DMS53 treated with DMSO at 0.1 percent for 48 hours (cell line): ENCODE measurements at regions not wholly inside any gene's neighbourhood (a gene's known extent, or its start where the extent isn't known, plus 50 kb on each side); places are given as distances from the start of the nearest gene placed in this dataset.

ENCODE experiments used
- DNase-seq: peaks from one replicate; lab custom pipeline; 2025; ENCODE audit not compliant: unreplicated experiment; lab: John Stamatoyannopoulos, UW

DNA sequence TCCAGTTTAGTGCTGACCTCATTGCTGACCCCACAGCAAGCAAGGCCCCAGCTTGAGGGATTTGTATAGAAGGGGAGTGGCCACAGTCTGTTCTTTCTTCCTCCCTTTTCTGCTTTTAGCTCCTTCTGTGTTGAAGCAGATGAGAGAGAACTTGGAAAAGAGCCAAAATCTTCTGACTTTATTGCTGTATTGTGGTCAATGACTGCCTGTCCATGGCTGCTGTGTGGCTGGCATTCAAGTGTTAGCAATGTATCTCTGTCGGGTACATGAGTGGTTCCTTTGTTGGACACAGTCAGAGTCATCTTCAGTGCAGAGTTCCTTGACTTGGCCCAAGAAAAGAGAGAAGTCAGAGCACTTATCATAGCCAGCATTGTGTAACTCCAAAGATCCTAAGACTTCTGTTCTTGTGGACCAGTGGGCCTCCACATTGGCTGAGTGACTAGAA is 154.1 kb downstream of the LRRC70 start:
- DNase-seq, result no peak

DNA sequence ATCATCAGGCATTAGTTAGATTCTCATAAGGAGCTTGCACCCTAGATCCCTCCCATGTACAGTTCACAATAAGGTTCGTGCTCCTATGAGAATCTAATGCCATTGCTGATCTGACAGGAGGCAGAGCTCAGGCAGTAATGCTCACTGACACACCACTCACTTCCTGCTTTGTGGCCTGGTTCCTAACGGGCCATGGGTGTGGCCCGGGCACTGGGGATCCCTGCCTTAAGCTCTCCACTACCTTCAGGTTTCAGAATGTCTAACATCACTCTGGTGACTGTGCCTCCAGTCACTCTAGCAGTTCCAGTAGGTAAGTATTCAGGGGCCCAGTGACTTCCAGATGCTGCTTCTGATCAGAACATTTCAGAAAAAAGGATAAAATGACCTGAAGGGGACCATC is 152.4 kb downstream of the LRRC70 start:
- DNase-seq, result no peak

DNA sequence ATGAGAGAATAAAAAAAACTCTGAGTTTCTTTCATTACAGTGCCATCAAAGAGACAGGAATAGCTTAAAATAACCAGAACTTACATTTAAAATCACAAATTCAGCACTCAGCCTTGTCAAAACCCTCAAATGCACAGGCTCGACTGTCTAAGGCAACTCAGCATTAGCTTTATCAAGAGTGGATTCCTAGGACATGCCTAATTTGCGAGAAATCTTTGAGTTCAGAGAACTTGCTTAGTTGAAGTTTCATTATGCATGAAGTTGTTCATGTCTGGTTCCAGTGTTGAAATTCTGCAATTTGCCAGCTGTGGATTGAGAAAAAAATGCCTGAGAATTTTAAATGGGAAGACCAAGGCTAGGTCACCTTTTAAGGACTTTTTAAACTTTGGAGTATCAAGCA is 151.1 kb downstream of the LRRC70 start:
- DNase-seq, result no peak

DNA sequence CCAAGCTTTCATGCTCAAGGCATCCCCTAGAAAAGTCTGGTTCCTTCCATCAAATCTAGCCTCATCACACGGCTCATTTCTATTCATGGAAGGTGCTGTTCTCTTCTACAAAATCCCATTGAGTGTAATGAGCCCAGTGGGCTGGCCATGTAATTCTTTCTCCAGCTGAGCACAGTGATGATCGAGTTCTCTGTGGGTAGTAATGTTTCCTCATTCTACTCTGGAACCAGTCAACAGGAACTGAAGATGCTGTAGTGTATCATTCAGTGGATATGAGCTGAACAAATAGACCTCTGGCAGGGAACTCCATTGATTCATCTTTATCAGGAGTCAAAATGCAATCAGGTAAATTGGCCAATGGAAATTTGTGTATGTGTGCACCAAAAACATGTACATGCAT is 149.2 kb downstream of the LRRC70 start:
- no peak for DNase-seq

DNA sequence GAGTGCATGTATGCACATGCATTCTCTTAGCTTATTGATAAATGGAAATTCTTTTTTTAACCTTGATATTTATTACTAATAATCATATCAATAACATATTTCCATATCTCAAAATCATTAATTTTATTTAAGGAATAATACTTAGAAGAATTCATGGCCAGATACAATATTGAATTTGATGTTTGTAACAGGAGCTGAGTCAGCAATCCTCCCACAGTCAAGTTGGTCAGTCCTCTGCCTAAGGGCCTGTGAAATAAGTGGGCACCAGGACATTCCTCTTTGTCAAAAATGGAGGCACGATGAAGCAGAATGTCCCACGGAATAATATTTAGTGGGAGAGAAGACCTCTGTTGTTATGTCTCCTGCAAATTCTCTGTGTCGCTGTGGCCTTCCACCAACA is 148.6 kb downstream of the LRRC70 start:
- no peak for DNase-seq

DNA sequence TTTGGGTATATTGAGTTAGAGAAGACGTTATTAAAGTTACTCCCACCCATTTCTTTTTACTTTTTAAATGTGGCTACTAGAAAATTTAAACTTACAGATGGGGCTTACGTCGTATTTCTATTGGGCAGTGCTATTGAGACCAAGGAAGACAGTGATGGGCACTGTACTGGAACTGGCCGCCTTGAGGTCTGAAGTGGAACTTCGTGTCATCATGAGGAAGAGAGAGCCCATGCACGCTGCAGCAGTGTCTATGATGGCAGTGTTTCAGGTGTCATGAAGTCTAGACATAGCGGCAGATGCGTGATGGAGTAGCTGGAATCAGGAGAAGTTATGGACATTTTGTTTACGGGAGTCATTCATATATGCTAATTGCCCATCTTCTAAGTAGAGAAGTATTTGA is 143.7 kb downstream of the LRRC70 start:
- DNase-seq, result no peak

DNA sequence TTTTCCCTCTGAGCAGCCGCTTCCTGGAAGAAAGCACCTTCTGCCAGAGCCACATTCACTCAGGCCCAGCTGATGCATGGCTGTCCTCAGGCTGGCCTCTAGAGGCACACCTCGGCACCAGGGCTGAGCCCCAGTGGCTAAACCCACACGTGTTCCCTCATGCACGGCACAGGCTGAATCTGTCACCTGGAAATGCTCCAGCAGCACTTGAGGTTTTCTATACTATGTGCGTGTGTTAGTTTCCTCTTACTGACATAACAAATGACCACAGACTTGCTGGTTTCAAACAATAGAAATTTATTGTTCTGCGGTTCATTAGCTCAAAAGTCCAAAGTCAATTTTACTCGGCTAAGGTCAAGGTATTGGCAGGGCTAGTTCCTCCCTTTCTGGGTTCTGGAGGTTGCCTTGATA is 141.4 kb downstream of the LRRC70 start:
- peak; percentile 44 for DNase-seq

DNA sequence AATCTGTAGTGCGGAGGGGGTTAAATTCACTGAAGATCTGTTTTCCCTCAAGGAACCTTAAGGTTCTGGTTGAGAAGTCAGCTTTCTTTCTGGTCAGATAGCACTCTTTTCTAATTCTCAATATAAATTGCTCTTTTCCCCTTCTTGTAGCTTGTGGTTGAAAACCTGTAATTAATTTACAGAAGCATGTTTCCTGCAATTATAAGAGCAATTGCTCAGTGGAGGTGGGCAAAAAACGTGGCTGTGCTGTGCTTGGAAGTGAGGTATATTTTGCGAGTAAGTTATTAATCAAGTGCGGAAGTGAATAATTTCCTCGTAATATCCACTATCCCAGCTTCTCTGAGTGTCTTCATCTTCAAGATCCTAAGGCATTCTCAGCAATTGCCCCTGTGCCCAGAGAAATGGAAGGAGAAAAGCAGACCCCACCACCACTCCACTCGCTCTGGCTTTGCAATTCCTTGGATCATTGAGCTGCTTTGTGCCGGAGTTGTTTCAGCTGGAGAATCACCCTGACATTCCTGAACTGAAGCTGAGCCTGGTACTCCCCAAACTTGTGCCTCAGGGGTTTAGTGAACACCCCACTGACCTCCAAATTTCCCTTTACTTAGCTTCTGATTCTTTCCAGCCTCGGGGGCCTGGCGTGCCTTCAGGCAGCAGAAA is 140.6 kb downstream of the LRRC70 start:
- DNase-seq, result no peak

DNA sequence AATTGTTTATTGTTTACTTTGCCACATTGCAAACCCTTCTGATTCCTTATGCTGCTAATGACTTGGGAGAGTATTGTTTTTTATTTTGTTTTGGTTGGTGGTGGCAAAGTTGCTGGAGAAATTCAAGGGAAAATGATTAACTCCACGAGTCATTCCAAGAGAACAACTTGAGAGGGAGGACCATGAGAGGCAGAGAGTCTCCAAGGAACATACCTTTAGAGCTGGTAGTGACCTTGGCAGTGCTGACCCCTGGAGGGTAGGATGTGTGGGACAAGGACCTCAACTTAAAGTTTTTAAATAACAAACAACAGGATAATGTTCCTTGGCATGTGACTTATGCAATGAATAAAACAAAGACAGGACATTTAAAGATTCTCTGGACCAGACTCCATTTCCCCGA is 139.7 kb downstream of the LRRC70 start:
- no peak for DNase-seq

DNA sequence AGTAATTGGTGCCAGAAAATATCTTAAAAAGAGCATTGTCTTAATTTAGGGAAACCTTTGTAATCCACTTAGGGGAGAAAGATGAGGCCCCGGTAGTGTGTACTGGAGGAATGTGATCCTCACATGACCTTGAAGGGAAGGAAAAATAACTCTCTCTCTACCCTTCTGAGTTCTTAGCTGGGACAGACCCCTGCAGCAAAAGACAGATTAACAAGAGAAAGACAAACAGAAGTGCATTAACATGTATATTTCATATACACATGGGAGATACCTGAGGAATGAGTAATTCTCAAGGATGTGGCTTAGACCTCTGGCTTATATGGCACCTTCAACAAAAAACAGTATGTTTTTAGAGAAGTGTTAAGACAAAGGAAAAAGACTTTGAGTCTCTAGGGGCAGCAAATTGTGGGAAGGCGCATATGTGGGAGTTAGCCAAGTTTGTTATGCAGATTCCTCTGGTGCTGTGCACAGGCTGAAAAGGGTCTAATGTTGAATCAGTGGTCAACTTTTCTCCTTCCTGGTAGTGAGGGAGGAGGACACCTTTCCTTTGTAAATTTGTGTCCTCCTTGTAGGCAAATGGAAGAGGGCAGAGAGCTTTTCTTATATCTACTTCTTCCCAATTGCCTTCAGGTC is 138.8 kb downstream of the LRRC70 start:
- no peak for DNase-seq

DNA sequence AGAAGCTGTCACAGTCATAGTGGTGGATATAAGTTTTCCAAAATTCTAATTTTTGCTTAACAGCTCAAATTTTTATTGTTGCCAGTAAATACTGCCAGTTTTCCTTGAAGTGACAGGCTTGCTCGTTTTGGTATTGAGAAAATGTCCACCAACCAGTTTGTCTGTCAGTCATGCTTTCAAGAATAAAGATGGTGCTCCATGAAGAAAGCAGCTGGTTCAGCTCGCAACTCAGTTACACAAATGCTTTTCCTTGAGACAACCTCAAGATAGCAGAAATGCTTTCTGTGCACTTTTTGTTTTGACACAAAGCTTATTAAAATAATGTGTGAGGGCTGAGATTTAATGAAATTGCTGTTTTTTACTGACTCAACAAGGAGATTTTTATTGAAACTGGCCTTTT is 135.7 kb downstream of the LRRC70 start:
- no peak for DNase-seq

DNA sequence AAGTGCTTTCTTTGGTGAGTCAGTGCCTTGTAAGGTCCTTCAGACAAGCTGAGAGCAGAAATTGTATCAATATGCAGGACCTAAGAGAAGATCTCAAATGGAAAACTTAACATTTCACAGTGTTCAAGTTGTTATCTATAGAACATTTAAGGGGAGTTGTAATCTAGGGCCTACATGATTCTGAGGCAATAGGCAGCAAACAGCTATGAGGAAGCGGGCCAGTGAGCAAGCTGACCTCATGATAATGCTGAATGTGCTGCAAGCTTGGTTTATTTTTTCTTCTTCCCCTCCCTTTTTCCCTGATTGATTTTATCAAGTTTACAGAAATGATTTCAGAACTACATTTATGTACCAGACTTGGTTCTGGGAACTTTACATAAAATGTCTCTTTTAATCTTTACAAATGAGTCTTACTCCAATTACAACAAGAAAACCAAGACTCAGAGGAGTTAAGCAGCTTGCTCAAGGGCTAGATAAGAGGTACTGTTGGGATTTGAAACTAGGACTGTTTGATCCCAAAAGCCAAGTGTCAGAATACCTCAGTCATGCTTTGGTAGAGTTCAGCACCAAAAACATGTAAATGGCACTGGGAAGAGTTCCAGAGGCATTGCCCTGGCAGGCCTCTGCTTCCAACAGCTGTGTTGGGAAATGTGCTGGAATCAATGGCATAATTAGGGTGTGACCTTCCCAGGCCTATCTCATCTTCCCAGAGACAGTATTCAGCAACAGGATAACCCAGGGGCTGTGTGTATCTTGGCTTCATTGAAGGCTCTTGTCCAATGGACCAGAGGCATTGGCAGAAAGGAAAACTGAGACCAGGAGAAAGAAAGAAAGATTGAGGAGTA is 130.1 kb downstream of the LRRC70 start:
- no peak for DNase-seq

DNA sequence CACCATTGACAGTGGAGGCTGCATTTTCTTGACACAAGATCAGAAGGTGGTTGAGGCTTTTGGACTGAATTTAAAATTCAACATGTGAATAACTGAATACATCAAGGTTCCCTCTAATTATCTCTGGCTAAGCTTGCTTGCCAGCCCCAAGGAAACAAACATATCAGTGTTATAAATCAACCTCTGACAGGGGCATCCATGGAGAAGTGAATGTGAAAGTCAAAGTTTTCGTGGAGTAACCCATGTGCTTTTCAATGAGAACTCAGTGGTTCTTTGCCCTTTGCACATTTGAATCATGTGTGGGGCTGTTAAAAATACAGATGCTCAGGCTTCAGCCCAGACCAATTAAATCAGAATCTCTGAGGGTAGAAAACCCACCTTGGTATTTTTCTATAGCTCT is 128.9 kb downstream of the LRRC70 start:
- DNase-seq, result no peak

DNA sequence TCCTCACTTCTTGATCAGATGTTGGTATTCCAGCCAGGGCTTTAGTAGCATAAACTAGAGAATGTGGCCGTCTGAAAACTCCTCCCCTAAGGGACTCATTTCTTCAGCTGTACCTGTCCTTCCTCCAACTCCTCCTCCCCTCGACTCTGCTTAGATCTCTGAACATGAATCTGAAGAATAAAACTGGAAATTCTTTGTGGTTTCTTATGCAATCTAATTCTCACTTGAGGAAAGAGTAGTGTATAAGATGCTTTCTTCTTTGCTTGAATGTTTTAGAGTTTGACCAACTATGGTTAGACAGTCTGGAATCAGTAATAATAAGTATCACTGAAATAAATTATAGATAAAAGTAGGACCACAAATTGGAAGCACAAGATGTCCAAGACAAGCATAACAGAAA is 128.5 kb downstream of the LRRC70 start:
- DNase-seq, result no peak

DNA sequence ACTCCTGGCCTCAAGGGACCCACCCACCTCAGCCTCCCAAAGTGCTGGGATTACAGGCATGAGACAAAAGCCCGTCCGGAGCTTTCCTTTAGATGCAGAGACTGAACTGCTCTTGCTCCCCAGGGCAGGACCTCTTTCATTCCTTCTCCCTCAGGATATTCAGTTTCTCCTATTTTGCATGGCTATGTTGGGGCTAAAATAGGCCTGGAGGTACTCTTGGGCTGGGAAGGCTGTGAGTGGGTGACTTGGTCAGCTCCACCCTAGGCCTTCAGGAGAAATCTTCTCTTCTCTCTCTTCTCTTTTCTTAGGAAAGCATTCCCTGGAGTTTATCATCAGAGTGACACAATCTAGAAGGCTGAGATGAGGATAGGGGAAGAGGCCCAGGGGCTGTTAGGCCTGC is 126.4 kb downstream of the LRRC70 start:
- no peak for DNase-seq

DNA sequence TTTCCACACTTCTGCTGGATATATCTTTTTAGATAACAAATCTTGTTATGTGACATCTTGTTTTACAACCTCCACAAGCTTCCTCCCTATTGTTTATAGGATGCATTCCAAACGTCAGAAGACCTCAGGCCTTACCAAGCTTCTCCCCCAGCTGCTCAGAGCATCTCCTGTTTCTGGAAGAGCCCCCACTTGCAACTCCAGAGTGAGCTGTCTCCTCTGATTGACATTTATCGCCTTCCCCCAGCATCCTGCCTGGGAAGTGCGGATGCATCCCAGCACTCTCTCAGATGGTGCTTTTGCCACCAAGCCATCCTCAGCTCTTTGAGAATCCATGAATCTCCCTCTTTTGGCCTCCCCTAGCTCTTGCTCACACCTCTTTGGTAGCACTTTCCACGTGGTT is 123.5 kb downstream of the LRRC70 start:
- no peak for DNase-seq

DNA sequence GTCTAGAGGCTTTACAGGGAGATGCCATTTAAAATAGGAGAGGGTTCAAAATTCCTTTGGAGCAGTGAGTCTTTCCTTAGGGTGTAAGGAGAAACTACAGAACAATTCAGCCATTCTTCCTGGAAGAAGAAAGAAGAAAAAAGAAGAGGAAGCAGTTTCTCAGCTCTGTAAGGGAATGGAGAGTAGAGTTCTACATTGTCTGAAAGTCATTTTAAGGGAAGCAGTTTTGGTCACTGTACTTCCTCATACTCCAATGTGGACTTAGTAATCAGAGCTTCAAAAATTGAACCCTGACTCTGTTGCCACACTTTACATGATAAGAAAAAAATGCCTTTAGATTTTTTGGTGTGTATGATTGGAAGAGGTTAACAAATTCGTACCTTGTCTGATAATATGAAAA is 122.4 kb downstream of the LRRC70 start:
- DNase-seq, result no peak

DNA sequence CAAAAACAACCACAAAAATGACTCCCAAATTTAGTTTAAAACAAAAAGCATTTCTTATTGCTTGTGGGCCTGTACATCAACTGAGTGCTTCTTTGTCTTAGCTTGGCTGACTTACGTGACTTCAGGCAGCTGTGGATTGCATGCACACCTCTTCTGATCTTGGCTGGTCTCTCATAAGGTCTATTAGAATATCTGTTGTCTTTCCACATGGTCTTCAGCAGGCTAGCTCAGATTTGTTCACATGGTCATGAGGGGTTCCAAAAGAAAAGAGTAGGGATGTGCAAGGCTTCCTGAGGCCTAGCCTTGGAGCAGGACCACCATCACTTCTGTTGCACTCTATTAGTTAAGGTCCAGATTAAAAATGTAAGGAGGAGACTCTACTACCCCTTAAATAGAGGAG is 120.1 kb downstream of the LRRC70 start:
- no peak for DNase-seq

DNA sequence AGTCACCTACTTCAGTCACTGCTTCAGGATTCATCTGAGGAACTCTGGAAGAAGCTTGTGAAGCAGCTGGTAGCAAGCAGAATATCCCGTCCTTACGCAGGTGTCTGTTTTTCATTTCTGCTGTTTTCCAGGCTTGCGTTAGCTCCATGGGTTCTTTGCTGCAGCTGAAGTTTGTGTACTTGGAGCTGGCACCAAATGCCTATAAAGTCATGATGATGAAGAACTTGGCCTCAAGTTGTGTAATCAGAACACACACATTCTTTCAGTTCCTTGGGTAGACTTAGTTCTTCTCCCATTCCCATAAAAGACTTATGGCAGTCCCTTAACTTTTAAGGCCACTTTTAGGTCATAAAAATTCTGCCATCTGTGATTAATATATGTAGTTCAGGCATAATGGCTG is 116.7 kb downstream of the LRRC70 start:
- DNase-seq, result no peak

DNA sequence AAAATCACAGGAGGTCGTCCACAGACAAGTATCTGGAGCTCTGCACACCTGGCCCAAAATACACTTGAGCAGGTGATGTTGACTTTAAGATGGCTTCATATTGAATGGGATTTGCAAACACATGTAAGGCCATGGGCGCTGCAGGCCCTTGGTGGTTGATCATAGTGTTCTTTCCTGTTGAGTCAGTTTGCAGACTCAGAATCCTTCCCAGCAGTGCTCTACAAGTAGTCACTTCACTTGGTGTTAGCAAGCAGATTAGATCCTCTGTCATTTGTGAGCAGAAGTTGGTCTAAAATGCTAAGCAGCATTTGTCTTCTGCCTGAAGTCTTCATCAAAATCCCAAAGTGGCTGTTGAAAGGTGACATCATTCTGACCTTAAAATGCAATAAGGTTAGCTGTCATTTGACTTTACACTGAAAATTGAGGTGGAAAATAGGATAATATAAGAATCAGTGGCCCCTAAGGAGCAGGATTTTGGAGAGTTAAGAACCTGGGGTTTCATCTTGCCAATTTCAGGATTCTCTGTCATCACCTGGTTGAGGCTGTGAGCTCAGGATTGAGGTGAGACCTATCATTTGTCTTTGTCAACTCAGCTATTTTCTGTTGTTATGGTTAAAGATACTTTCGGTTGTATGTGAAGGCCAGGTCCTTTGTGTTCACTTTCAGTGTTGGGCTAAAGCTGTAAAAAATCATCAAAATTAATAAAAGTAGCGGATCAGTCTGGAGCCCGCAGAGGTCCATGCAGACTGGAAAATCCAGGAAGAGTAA is 114.5 kb downstream of the LRRC70 start:
- peak; percentile 15 for DNase-seq

DNA sequence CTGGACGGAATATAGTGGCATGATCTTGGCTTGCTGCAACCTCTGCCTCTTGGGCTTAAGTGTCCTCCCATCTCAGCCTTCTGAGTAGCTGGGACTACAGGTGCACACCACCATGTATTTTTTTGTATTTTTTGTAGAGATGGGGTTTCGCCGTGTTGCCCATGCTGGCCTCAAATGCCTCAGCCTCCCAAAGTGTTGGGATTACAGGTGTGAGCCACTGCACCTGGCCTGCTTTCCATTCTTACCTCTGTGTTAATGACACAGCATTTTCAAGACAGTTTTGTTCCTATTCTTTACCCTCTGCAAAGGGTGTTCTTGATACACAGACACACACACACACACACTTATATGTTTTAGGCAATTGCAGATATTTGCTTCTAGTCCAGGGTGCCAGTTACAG is 113.3 kb downstream of the LRRC70 start:
- DNase-seq, result no peak
